ENCODE measurements at regions not wholly inside any gene's neighbourhood (a gene's known extent, or its start where the extent isn't known, plus 50 kb on each side); places are given as distances from the start of the nearest gene placed in this dataset.
A peak's percentile ranks its signal among the peaks of the same experiment; 100 is the strongest.

DNA sequence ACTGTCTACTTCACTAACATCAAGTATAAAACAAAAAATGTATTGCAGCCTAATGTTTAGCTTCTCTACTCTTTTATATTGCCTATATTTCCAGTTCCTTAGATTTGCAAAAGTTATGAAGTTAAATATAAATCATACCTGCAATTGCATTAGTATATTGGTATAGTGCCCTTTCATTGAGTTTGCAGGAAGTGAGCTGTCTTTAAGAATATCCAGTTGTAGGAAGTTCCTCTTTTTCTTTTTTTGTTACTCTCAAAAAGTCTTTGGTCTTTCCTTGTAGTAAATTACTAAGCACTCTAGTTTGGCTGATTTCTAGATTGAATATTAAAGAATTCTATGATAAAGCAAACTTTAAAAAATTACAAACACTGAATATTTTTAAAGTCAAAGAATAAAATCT is 71.3 kb upstream of the FN1 start:
- CTCF ChIA-PET, result no interaction called here
- no peaks in the 10 kb centered on the region for H3K36me3 ChIP-seq (ENCODE audit: control insufficient read depth, insufficient read depth, low read length)
- no peaks in the 10 kb centered on the region for H3K27me3 ChIP-seq (ENCODE audit: control insufficient read depth, insufficient read depth, low read length)
- TF ChIP-seq, protein P1, sequence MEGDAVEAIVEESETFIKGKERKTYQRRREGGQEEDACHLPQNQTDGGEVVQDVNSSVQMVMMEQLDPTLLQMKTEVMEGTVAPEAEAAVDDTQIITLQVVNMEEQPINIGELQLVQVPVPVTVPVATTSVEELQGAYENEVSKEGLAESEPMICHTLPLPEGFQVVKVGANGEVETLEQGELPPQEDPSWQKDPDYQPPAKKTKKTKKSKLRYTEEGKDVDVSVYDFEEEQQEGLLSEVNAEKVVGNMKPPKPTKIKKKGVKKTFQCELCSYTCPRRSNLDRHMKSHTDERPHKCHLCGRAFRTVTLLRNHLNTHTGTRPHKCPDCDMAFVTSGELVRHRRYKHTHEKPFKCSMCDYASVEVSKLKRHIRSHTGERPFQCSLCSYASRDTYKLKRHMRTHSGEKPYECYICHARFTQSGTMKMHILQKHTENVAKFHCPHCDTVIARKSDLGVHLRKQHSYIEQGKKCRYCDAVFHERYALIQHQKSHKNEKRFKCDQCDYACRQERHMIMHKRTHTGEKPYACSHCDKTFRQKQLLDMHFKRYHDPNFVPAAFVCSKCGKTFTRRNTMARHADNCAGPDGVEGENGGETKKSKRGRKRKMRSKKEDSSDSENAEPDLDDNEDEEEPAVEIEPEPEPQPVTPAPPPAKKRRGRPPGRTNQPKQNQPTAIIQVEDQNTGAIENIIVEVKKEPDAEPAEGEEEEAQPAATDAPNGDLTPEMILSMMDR (IDR thresholded peaks at IDR 0.05; ENCODE audit: insufficient read depth, low read depth, low read length), result no peak
- H3K4me3 ChIP-seq (ENCODE audit: low read depth, low read length), result no peak overlapping the region
- POLR2A ChIA-PET, result no interaction called here
- no peak for DNase-seq (ENCODE audit: low read depth)

DNA sequence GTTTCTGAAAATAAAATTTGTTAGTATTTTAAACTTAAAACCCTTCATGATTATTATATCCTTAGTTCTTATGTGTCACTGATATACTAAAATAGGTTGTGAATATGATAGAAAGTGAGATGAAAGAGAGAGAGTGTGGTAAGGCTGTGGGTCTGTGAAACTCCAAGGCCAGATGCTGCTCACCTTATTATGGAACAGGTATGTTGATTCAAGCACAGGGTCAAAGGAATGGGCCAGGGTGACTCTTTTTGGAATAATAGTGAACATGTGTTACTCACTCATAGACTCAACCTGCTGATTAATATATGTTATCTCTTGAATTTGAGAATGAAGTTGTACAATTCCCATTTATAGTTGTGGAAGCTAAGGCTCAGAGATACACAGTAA is 70.7 kb upstream of the FN1 start:
- TF ChIP-seq, protein P1 (IDR thresholded peaks at IDR 0.05; ENCODE audit: insufficient read depth, low read depth, low read length), result no peak
- POLR2A ChIA-PET, result interaction anchor here (0.6 kb wide), 1 partner anchor 65 kb away, joined by 12 read pairs; no protein-coding TSS in a partner anchor
- CTCF ChIA-PET, result interaction anchor here (1.0 kb wide), 1 partner anchor 12 kb away, joined by 3 read pairs; no protein-coding TSS in a partner anchor

DNA sequence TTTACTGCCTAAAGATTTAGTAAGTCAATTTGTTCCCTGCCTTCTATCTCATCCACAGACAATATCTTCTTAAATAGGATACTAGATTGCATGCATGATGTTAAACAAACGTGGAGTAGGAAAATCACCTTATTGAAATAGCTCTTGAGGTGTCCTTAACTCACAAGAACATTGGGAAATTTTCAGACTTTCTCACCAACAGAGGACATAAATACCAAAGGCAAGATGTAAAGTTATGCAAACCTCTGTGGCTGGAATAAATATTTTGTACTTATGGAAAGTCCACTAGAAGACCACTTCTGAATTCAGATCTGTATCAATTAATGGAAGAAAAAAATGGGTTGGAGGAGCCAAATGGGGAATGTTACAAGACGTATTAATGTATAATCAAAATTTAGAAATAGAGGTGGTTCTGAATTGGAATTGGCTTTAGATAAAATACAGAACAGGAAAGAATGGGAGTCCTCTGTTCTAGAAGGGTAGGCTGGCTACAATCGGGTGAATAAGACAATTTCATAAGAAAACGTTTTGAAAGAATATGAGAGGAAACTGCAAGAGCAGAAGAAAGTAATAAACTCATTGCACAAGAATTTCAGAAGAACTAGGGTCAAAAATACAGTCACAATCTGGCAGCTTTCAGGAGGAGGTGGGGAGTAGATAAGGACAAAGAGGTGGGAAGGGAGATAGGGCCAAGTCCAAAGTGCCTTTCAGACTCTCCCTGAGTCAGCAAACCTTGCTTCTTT is 69.3 kb upstream of the FN1 start:
- TF ChIP-seq, protein P1 (IDR thresholded peaks at IDR 0.05; ENCODE audit: insufficient read depth, low read depth, low read length), result no peak
- DNase-seq (ENCODE audit: low read depth), result no peak
- no peak overlapping the region for H3K4me3 ChIP-seq (ENCODE audit: low read depth, low read length)
- ChIA-PET POLR2A (interaction anchor here (0.6 kb wide), 1 partner anchor 71 kb away, joined by 3 read pairs; no protein-coding TSS in a partner anchor), CTCF (interaction anchor here (0.9 to 1.7 kb wide), 4 partner anchors 14 to 323 kb away, joined by 3 to 5 read pairs (median 4); no protein-coding TSS in a partner anchor)
- H3K27me3 ChIP-seq (ENCODE audit: control insufficient read depth, insufficient read depth, low read length), result no peaks in the 10 kb centered on the region
- H3K36me3 ChIP-seq (ENCODE audit: control insufficient read depth, insufficient read depth, low read length), result no peaks in the 10 kb centered on the region

More for the DNA sequence above, 70.7 kb upstream of the FN1 start:
- no peaks in the 10 kb centered on the region for H3K36me3 ChIP-seq (ENCODE audit: control insufficient read depth, insufficient read depth, low read length)
- no peak for DNase-seq (ENCODE audit: low read depth)
- H3K27me3 ChIP-seq (ENCODE audit: control insufficient read depth, insufficient read depth, low read length), result no peaks in the 10 kb centered on the region
- H3K4me3 ChIP-seq (ENCODE audit: low read depth, low read length), result no peak overlapping the region

DNA sequence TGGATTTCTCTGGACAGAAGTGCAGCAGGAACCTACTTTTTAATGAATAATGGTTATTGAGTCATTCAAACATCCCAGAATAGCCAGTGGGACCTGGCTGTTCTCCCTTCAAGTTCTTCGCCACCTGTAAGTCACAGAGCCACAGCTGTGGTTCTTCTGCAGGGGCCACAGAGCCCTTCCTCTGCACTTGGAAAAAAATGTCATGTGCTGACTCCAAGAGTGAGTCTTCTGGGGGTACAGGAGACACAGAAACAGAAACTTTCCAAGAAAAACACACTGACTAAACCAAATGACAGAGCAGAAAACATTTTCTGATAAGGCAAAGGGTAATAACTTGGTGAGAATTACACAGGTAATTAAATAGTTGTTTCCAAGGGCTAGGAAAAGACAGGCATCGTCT is 68.7 kb upstream of the FN1 start:
- CTCF ChIA-PET, result interaction anchor here (0.9 to 1.7 kb wide), 3 partner anchors 23 to 324 kb away, joined by 3 to 5 read pairs (median 4); no protein-coding TSS in a partner anchor
- no peaks in the 10 kb centered on the region for H3K36me3 ChIP-seq (ENCODE audit: control insufficient read depth, insufficient read depth, low read length)
- POLR2A ChIA-PET, result no interaction called here
- TF ChIP-seq, protein P1 (IDR thresholded peaks at IDR 0.05; ENCODE audit: insufficient read depth, low read depth, low read length), result no peak
- DNase-seq (ENCODE audit: low read depth), result no peak
- H3K4me3 ChIP-seq (ENCODE audit: low read depth, low read length), result no peak overlapping the region
- no peaks in the 10 kb centered on the region for H3K27me3 ChIP-seq (ENCODE audit: control insufficient read depth, insufficient read depth, low read length)

DNA sequence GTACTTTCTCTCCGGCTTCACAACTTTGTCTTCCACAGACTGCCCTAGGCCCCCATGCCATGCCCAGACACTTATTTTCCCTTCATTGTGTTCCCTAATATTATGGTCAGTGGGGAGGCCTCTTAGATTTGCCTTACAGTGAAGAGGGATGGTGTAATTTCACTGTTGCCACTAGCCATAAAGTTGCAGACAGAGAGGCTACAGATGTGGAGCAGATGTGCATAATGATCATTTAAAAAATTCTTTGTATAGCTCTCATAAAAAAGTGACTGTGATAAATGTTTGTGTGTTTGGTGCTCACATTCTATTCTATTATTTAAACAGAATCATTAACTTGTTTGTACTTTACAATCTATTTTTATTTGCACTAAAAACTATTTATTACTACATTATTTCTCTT is 67.5 kb upstream of the FN1 start:
- ChIA-PET POLR2A (no interaction called here), CTCF (no interaction called here)
- H3K4me3 ChIP-seq (ENCODE audit: low read depth, low read length), result no peak overlapping the region
- H3K27me3 ChIP-seq (ENCODE audit: control insufficient read depth, insufficient read depth, low read length), result no peaks in the 10 kb centered on the region
- no peaks in the 10 kb centered on the region for H3K36me3 ChIP-seq (ENCODE audit: control insufficient read depth, insufficient read depth, low read length)
- DNase-seq (ENCODE audit: low read depth), result peak; percentile 59
- TF ChIP-seq, protein P1 (IDR thresholded peaks at IDR 0.05; ENCODE audit: insufficient read depth, low read depth, low read length), result no peak

All from BJ (cell line).